Activated B cell treated with CpG ODN at 0.5 μM for 24 hours (primary cell): ENCODE measurements at regions not wholly inside any gene's neighbourhood (a gene's known extent, or its start where the extent isn't known, plus 50 kb on each side); places are given as distances from the start of the nearest gene placed in this dataset.

Experiments
- ATAC-seq: fragments of 200-7000 bp; cut with Tn5 transposase; one replicate; pipeline ENCODE4 v1.10.0; 2021; ENCODE audit warnings: low read depth, mild to moderate bottlenecking, moderate library complexity
- CTCF ChIA-PET: fragments of 350-600 bp; sonication (Branson Sonifier 250); formaldehyde crosslinking; loops from one replicate; lab custom pipeline; 2021; ENCODE audit warnings: antibody characterized with exemption; lab: Charles Lee
- POLR2A ChIA-PET: fragments of 350-600 bp; sonication (Branson Sonifier 250); formaldehyde crosslinking; loops from one replicate; lab custom pipeline; 2021; ENCODE audit warnings: antibody characterized with exemption; lab: Charles Lee
- DNase-seq: peaks from one replicate; pipeline ENCODE4 v3.0.0; 2022
- H3K27ac Mint-ChIP-seq: one replicate; pipeline ENCODE4 v1.8.0; 2020; ENCODE audit warnings: mixed read lengths
- H3K27me3 Mint-ChIP-seq: one replicate; pipeline ENCODE4 v1.8.0; 2021; ENCODE audit warnings: mixed read lengths
- H3K36me3 Mint-ChIP-seq: one replicate; pipeline ENCODE4 v1.8.0; 2021; ENCODE audit warnings: low read depth, mixed read lengths
- H3K4me1 Mint-ChIP-seq: one replicate; pipeline ENCODE4 v1.8.0; 2021; ENCODE audit warnings: mixed read lengths
- H3K4me3 Mint-ChIP-seq: one replicate; pipeline ENCODE4 v1.8.0; 2020; ENCODE audit warnings: mild to moderate bottlenecking, mixed read lengths
- H3K9me3 Mint-ChIP-seq: one replicate; pipeline ENCODE4 v1.8.0; 2020; ENCODE audit warnings: mixed read lengths
- CTCF ChIP-seq: fragments of 200-600 bp; IDR thresholded peaks from one replicate; pipeline ENCODE4 v1.8.0; 2022; ENCODE audit warnings: antibody characterized with exemption, mild to moderate bottlenecking
- intact Hi-C: fragments of 100-400 bp; cut with micrococcal nuclease; formaldehyde crosslinking; loops from one replicate; pipeline ENCODE4 v1.15.1; 2024

DNA sequence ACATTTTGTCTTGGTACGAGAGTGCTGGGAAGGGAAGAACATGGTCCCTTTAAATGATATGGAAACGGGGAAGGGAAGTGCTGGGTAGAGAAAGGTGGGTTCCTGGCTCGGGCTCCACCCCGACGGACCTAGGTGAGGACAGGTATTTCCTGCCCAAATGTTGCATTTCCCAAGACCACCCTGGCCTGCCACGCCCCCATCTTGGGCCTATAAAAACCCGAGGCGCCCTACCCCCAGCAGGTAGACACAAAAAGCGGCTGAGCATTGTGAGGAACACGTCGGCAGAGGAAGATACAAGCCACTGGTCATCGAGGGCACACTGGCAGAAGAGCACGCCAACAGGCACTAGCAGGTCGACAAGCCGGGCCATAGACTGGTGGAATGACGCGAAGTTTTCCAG lies 99.4 kb downstream of the AASDHPPT start:
- POLR2A ChIA-PET, result no interaction called here
- no peak overlapping the region for H3K4me3 Mint-ChIP-seq
- no peaks in the 10 kb centered on the region for H3K27me3 Mint-ChIP-seq
- no peaks in the 10 kb centered on the region for H3K36me3 Mint-ChIP-seq
- no peak for ATAC-seq
- intact Hi-C loops, result no loop called here
- H3K27ac Mint-ChIP-seq, result no peak overlapping the region
- CTCF ChIA-PET, result no interaction called here
- no peak for DNase-seq
- peaks cover 5% of the 10 kb centered on the region for H3K9me3 Mint-ChIP-seq
- TF ChIP-seq CTCF, result no peak
- H3K4me1 Mint-ChIP-seq, result no peaks in the 10 kb centered on the region

GRCh38 chr11:106177311-106177710 lies 99.8 kb downstream of the AASDHPPT start:
- intact Hi-C loops, result no loop called here
- no peaks in the 10 kb centered on the region for H3K36me3 Mint-ChIP-seq
- TF ChIP-seq CTCF, result no peak
- CTCF ChIA-PET, result interaction anchor here (0.6 kb wide), 1 partner anchor 799 kb away, joined by 3 read pairs; no protein-coding TSS in a partner anchor
- H3K9me3 Mint-ChIP-seq, result peaks cover 5% of the 10 kb centered on the region
- no peaks in the 10 kb centered on the region for H3K27me3 Mint-ChIP-seq
- H3K4me3 Mint-ChIP-seq, result no peak overlapping the region
- no peaks in the 10 kb centered on the region for H3K4me1 Mint-ChIP-seq
- no peak overlapping the region for H3K27ac Mint-ChIP-seq
- ATAC-seq, result no peak
- POLR2A ChIA-PET, result no interaction called here
- DNase-seq, result no peak

GRCh38 chr11:106178361-106178760 lies 100.9 kb downstream of the AASDHPPT start:
- H3K36me3 Mint-ChIP-seq, result no peaks in the 10 kb centered on the region
- H3K27ac Mint-ChIP-seq, result no peak overlapping the region
- no peak for TF ChIP-seq CTCF
- H3K4me1 Mint-ChIP-seq, result no peaks in the 10 kb centered on the region
- no peak overlapping the region for H3K4me3 Mint-ChIP-seq
- POLR2A ChIA-PET, result no interaction called here
- intact Hi-C loops, result no loop called here
- H3K9me3 Mint-ChIP-seq, result peaks cover 5% of the 10 kb centered on the region
- ATAC-seq (no peak), DNase-seq (no peak)
- H3K27me3 Mint-ChIP-seq, result no peaks in the 10 kb centered on the region
- CTCF ChIA-PET, result no interaction called here

DNA sequence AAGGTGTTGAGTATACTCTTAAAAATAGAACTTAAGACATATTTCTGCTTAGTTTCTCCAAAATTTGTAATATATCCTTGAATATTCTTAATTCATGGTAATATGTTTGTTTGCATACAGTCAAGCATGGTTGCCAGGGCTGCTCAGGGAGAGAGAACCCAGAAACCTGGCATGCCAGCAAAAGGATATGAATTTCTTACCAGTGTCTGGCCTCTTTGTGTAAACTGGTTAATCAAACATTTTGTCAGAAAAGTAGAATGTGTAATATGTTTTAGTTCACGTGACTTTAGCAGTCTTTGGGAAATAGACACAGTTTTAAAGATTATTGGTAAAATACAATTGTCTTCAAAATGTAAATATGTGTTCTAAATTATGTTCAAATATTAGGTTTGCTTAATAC lies 101.6 kb downstream of the AASDHPPT start:
- CTCF ChIA-PET, result no interaction called here
- no peaks in the 10 kb centered on the region for H3K36me3 Mint-ChIP-seq
- no peak overlapping the region for H3K27ac Mint-ChIP-seq
- no peak for DNase-seq
- H3K4me1 Mint-ChIP-seq, result no peaks in the 10 kb centered on the region
- intact Hi-C loops, result no loop called here
- H3K9me3 Mint-ChIP-seq, result peaks cover 5% of the 10 kb centered on the region
- ATAC-seq, result no peak
- no peak for TF ChIP-seq CTCF
- POLR2A ChIA-PET, result no interaction called here
- no peaks in the 10 kb centered on the region for H3K27me3 Mint-ChIP-seq
- H3K4me3 Mint-ChIP-seq, result no peak overlapping the region

DNA sequence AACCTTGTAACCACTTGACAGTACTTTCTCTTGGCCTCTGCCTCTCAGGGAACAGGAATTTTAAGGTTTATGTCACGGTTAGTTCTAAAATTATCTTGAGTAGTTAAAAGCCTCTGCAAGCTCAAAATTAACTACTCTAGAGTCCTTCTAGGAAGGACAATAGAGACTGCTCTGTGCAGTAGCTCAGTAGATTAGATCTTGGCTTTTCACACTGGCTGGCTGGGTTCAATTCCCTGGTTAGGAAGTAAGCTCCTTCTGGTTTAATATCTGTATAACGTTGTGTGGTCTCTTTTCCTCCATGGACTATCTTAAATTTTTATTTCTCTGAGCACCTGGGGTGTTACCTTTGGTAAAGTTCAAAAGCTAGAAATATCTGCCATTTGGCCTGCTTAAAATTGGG lies 109.2 kb downstream of the AASDHPPT start:
- no peak for TF ChIP-seq CTCF
- intact Hi-C loops, result no loop called here
- ChIA-PET POLR2A (no interaction called here), CTCF (no interaction called here)
- H3K9me3 Mint-ChIP-seq, result no peaks in the 10 kb centered on the region
- no peak for DNase-seq
- ATAC-seq, result no peak
- no peaks in the 10 kb centered on the region for H3K36me3 Mint-ChIP-seq
- H3K27ac Mint-ChIP-seq, result no peak overlapping the region
- no peaks in the 10 kb centered on the region for H3K27me3 Mint-ChIP-seq
- H3K4me1 Mint-ChIP-seq, result no peaks in the 10 kb centered on the region
- no peak overlapping the region for H3K4me3 Mint-ChIP-seq
